HG03159 (cell line): ENCODE measurements at regions not wholly inside any gene's neighbourhood (a gene's known extent, or its start where the extent isn't known, plus 50 kb on each side); places are given as distances from the start of the nearest gene placed in this dataset.
"Not testable (repeated sequence)": the region's sequence is repeated elsewhere in the genome, so short reads cannot be mapped to it uniquely, and the experiment has no call there.

ENCODE experiments used
- ATAC-seq: cut with Tn5 transposase; IDR thresholded peaks from one replicate; pipeline ENCODE4 v1.9.1; 2021; ENCODE audit warnings: mild to moderate bottlenecking, moderate library complexity; ENCODE audit not compliant: unreplicated experiment

- no peak for ATAC-seq
Observed at GRCh38 chr14:71749613-71750238, 182.5 kb upstream of the RGS6 start.

DNA sequence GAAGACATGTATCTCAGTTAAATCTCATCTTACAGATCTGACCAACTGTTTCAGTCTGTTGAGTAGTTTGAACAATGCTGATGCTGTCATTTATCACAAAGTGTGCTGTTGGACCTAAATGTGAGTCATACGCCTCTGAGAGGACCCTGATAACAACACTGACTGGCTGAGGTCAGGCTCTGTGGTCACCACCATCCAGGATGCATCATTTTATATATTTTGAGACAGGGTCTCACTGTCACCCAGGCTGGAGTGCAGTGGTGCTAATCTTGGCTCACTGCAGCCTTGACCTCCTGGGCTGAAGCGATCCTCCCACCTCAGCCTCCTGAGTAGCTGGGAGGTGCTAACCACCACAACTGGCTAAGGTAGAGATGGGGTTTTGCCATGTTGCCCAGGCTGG is 181.0 kb upstream of the RGS6 start:
- no peak for ATAC-seq

GRCh38 chr14:71752111-71752738 is 180.0 kb upstream of the RGS6 start:
- ATAC-seq = no peak

- no peak for ATAC-seq
Observed at GRCh38 chr14:71753126-71753830, 179.0 kb upstream of the RGS6 start.

GRCh38 chr14:71753976-71754375 is 178.3 kb upstream of the RGS6 start:
- ATAC-seq = no peak

- no peak for ATAC-seq
Observed at GRCh38 chr14:71754422-71755095, 177.7 kb upstream of the RGS6 start.

DNA sequence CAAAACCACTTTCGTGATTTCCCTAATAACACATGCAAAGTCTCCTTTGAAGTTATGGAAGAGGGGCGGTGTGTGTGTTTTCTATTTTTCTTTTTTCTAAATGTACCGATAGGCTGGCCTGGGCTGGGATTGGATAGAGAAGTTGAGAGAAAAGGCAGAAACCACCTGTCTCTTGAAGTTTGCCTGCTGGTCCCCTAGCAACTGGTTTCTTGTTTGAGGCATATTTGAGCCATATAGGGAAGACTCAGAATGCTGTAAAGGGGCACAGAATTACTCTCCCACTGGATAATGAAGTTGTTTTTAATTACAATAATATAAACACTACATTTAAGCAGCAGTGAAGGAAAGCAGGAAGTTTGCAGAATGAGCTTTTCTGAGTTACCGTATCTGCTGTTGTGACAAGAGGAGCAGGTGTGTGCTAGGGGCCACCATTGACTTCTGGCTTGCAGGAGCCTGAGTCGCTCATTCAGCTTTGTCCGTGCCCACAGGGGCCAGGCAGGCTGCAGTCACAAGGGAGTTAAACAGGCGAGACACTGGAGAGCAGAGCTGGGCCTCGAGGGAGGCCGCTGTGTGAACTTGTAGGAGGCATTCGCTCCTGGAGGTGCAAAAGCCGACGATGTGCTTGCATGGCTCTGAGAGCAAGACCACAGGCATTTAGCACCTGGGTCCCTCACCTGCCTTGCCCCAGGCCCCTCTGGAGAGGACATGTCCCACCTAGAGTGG is 173.8 kb upstream of the RGS6 start:
- no peak for ATAC-seq

DNA sequence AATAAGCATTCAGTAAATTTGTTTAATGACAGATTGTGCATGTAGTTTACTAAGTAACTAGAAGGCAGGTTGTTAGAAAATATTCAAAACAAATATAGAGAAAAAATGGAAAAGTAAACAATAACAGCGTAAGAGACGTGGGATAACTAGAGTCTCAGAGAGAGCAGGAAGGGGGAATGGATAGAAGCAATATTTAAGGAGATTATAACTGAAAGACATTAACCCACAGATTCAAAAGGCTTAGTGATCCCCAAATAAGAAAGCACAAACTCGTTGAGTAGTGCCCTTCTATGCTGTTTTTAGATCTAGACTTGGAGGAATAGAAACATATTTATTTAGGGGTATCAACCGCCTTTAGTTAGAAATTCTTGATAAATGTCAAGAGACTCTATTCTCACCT is 169.7 kb upstream of the RGS6 start:
- no peak for ATAC-seq

GRCh38 chr14:71764701-71765382 is 167.4 kb upstream of the RGS6 start:
- no peak for ATAC-seq

DNA sequence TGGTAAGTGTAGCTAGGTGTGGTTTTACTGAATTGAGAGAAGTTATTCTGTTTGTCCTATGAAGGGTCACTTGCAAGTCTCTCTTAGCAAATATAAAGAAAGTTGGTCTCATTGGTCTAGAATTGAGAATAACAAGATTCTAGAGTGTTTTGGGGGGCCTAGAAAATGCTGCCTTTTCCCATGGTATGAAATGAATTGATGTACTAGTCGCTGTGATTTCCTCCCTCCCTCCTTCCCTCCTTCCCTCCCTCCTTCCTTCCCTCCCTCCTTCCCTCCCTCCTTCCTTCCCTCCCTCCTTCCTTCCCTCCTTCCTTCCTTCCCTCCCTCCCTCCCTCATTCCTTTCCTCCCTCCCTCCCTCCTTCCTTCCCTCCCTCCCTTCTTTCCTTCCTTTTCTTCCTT is 166.7 kb upstream of the RGS6 start:
- ATAC-seq = no peak

GRCh38 chr14:71770431-71770830 is 161.8 kb upstream of the RGS6 start:
- ATAC-seq = no peak

DNA sequence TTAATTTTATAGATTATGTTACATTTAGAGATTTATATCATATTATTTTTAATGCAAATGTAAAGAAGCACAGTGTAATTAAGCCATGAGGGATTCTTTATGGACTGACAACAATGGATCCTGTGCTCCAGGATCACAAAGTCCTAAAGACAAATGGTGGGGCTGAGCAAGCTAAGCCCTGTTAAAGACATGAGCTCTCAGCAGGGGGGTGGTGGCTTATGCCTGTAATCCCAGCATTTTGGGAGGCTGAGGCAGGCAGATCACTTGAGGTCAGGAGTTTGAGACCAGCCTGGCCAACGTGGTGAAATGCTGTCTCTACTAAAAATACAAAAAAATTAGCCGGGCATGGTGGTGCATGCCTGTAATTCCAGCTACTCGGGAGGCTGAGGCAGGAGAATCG is 160.8 kb upstream of the RGS6 start:
- not testable (repeated sequence) for ATAC-seq

DNA sequence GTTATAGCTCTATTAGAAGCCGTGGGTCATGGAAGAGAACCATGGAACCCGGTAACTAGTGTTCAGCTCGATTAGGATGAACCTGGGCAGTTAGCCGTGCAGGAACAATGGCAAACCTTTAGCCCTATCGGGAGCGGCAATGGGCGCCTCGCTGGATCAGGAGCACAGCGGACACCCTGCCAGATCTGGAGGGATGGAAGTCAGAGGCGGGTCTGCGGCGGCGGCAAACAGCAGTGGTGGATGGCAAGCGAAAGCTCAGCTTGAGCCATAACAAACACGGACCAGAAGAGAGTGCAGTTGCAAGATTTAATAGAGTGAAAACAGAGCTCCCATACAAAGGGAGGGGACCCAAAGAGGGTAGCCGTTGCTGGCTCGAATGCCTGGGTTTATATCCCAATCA is 160.2 kb upstream of the RGS6 start:
- not testable (repeated sequence) for ATAC-seq

DNA sequence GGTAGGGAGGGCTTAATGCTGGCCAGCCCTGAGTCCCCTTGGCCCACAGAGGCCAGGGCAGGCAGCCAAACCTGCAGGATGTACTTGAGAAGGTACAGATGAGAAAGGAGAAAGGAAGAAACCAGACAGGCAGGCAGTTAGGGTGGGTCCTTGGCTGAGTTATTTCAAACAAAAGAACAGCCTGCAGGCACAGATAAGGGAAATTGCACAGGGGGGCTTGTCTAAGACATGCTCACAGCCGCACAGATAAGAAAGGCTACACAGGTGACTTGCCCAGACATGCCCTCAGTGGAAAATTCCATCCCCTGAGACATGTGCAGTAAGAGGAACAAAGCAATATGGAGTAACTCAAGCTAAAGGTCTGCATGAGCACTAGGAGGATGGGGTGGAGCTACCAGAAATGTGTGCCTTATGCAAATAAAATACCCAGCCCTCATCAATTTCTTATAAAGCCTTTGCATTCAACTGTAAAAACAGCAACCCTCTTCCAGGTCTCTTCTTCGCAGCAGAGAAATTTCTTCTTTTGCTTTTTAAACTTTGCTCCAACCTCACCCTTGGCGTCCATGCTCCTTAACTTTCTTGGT is 158.2 kb upstream of the RGS6 start:
- no peak for ATAC-seq

DNA sequence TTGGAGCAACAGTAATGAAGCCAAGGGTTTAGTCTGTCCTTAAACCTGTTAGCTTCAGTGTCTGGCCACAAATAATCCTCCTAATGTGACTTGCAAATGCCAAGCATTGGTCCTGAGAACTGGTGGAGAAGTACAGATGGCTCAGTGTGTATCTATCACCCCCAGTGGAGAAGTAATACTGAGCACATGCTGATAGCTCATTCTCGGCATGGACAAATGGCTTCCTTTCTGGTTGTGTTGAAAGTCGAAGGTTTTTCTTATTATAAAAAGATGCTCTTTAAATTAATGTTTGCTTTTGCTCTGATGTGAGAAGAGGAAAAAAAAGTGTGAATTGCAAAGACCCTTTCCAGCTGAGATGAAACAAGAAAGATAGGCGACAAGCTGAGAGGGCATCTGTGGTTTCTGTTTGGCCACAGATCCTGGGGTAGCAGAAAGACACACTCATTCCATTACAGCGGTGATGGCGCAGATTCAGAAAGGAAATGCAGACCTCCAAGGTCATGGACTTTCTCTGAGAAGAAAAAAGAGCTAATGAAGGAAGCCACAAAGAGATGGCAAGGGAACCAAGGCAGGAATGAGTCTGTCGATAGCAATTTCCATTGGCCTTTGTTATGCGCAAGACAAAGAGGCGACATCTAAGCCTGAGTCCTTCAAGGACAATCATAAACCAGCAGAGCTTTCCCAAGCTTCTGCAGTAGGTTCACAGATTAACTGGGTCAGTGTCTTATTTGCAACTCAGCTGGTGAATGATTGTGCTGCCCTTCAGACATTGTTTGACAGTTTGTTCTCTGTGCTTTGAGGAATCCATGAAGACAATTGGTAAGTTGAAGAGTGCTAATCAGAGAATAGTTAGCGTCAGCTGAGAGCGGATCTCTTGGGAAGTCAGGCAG is 155.5 kb upstream of the RGS6 start:
- ATAC-seq = no peak

- no peak for ATAC-seq
Observed at GRCh38 chr14:71780075-71780474, 152.2 kb upstream of the RGS6 start.

- ATAC-seq = no peak
Observed at GRCh38 chr14:71780822-71781221, 151.4 kb upstream of the RGS6 start.

- ATAC-seq = no peak
Observed at GRCh38 chr14:71783088-71783487, 149.1 kb upstream of the RGS6 start.

- ATAC-seq = no peak
Observed at GRCh38 chr14:71783786-71784185, 148.4 kb upstream of the RGS6 start.
